ENCODE measurements at regions not wholly inside any gene's neighbourhood (a gene's known extent, or its start where the extent isn't known, plus 50 kb on each side); places are given as distances from the start of the nearest gene placed in this dataset.

- Mint-ChIP-seq H3K27me3 (ENCODE audit: unreplicated experiment) (peaks cover 32% of the 10 kb centered on the region), H3K9me3 (ENCODE audit: low read depth, unreplicated experiment) (no peaks in the 10 kb centered on the region), H3K27ac (ENCODE audit: unreplicated experiment) (no peak overlapping the region), H3K4me3 (ENCODE audit: low read depth, unreplicated experiment) (no peak overlapping the region), H3K4me1 (ENCODE audit: low read depth, unreplicated experiment) (no peaks in the 10 kb centered on the region), H3K36me3 (ENCODE audit: insufficient read depth, unreplicated experiment) (no peaks in the 10 kb centered on the region)
- no TSS peak for BruUV-seq (replicated peaks)
- DNase-seq, result no peak
- intact Hi-C loops (cut with micrococcal nuclease; ENCODE audit: unreplicated experiment), result no loop called here
- CTCF ChIA-PET, result interaction anchor here (1.0 kb wide), 1 partner anchor 63 kb away, joined by 3 read pairs; no protein-coding TSS in a partner anchor
- TF ChIP-seq CTCF (IDR thresholded peaks at IDR 0.05; ENCODE audit: unreplicated experiment), result no peak
Measured at GRCh38 chr15:98039596-98039995, 79.1 kb downstream of the ARRDC4 start.

- no peak for TF ChIP-seq CTCF (IDR thresholded peaks at IDR 0.05; ENCODE audit: unreplicated experiment)
- H3K27me3 Mint-ChIP-seq (ENCODE audit: unreplicated experiment), result peaks cover 36% of the 10 kb centered on the region
- CTCF ChIA-PET, result interaction anchor here (1.0 kb wide), 1 partner anchor 63 kb away, joined by 3 read pairs; no protein-coding TSS in a partner anchor
- H3K9me3 Mint-ChIP-seq (ENCODE audit: low read depth, unreplicated experiment), result no peaks in the 10 kb centered on the region
- no peak for DNase-seq
- H3K27ac Mint-ChIP-seq (ENCODE audit: unreplicated experiment), result no peak overlapping the region
- H3K36me3 Mint-ChIP-seq (ENCODE audit: insufficient read depth, unreplicated experiment), result no peaks in the 10 kb centered on the region
- BruUV-seq (replicated peaks), result no TSS peak
- no peak overlapping the region for H3K4me3 Mint-ChIP-seq (ENCODE audit: low read depth, unreplicated experiment)
- intact Hi-C loops (cut with micrococcal nuclease; ENCODE audit: unreplicated experiment), result no loop called here
- no peaks in the 10 kb centered on the region for H3K4me1 Mint-ChIP-seq (ENCODE audit: low read depth, unreplicated experiment)
Measured at GRCh38 chr15:98040146-98040545, 79.6 kb downstream of the ARRDC4 start.

- BruUV-seq (replicated peaks), result no TSS peak
Measured at GRCh38 chr15:98043160-98044014, 82.9 kb downstream of the ARRDC4 start.

GRCh38 chr15:98051734-98052133 lies 91.2 kb downstream of the ARRDC4 start:
- H3K4me3 Mint-ChIP-seq (ENCODE audit: low read depth, unreplicated experiment), result no peak overlapping the region

More at GRCh38 chr15:98043160-98044014, 82.9 kb downstream of the ARRDC4 start:
- Mint-ChIP-seq H3K4me1 (ENCODE audit: low read depth, unreplicated experiment) (no peaks in the 10 kb centered on the region), H3K27ac (ENCODE audit: unreplicated experiment) (no peak overlapping the region), H3K9me3 (ENCODE audit: low read depth, unreplicated experiment) (peaks cover 3% of the 10 kb centered on the region), H3K27me3 (ENCODE audit: unreplicated experiment) (peaks cover 36% of the 10 kb centered on the region), H3K36me3 (ENCODE audit: insufficient read depth, unreplicated experiment) (no peaks in the 10 kb centered on the region), H3K4me3 (ENCODE audit: low read depth, unreplicated experiment) (no peak overlapping the region)
- CTCF ChIA-PET, result interaction anchor here (0.7 kb wide), 1 partner anchor 27 kb away, joined by 3 read pairs; no protein-coding TSS in a partner anchor
- intact Hi-C loops (cut with micrococcal nuclease; ENCODE audit: unreplicated experiment), result no loop called here
- no peak for TF ChIP-seq CTCF (IDR thresholded peaks at IDR 0.05; ENCODE audit: unreplicated experiment)
- DNase-seq, result no peak

More at GRCh38 chr15:98051734-98052133, 91.2 kb downstream of the ARRDC4 start:
- CTCF ChIA-PET, result no interaction called here
- peaks cover 7% of the 10 kb centered on the region for H3K9me3 Mint-ChIP-seq (ENCODE audit: low read depth, unreplicated experiment)
- DNase-seq, result no peak
- H3K27me3 Mint-ChIP-seq (ENCODE audit: unreplicated experiment), result no peaks in the 10 kb centered on the region
- BruUV-seq (replicated peaks), result no TSS peak
- intact Hi-C loops (cut with micrococcal nuclease; ENCODE audit: unreplicated experiment), result no loop called here
- no peaks in the 10 kb centered on the region for H3K4me1 Mint-ChIP-seq (ENCODE audit: low read depth, unreplicated experiment)
- TF ChIP-seq CTCF (IDR thresholded peaks at IDR 0.05; ENCODE audit: unreplicated experiment), result no peak
- no peak overlapping the region for H3K27ac Mint-ChIP-seq (ENCODE audit: unreplicated experiment)
- H3K36me3 Mint-ChIP-seq (ENCODE audit: insufficient read depth, unreplicated experiment), result no peaks in the 10 kb centered on the region
